ENCODE measurements at regions not wholly inside any gene's neighbourhood (a gene's known extent, or its start where the extent isn't known, plus 50 kb on each side); places are given as distances from the start of the nearest gene placed in this dataset.

GRCh38 chr15:91784973-91785709 is 68.4 kb upstream of the SLCO3A1 start:
- no peaks in the 10 kb centered on the region for H3K36me3 ChIP-seq
- DNase-seq (no peak), ATAC-seq (no peak)
- H3K4me3 ChIP-seq, result no peak overlapping the region
- H3K9me3 ChIP-seq, result no peaks in the 10 kb centered on the region
- H3K27ac ChIP-seq, result no peak overlapping the region
- H3K27me3 ChIP-seq (ENCODE audit: low read depth), result no peaks in the 10 kb centered on the region
- no peak for TF ChIP-seq CTCF (IDR thresholded peaks at IDR 0.05)
- H3K4me1 ChIP-seq, result peaks cover 11% of the 10 kb centered on the region
- intact Hi-C loops (cut with DNase I), result no loop called here

- no peak overlapping the region for H3K27ac ChIP-seq
- H3K36me3 ChIP-seq, result no peaks in the 10 kb centered on the region
- H3K4me1 ChIP-seq, result peaks cover 9% of the 10 kb centered on the region
- intact Hi-C loops (cut with DNase I), result no loop called here
- no peak overlapping the region for H3K4me3 ChIP-seq
- TF ChIP-seq CTCF (IDR thresholded peaks at IDR 0.05), result no peak
- ATAC-seq (peak; percentile 72 to 85), DNase-seq (no peak)
- no peaks in the 10 kb centered on the region for H3K9me3 ChIP-seq
- H3K27me3 ChIP-seq (ENCODE audit: low read depth), result no peaks in the 10 kb centered on the region
Observed at GRCh38 chr15:91787198-91787597, 66.3 kb upstream of the SLCO3A1 start.

GRCh38 chr15:91789136-91789535 is 64.4 kb upstream of the SLCO3A1 start:
- no peak for ATAC-seq
- Histone ChIP-seq H3K4me3 (no peak overlapping the region), H3K36me3 (no peaks in the 10 kb centered on the region), H3K27me3 (ENCODE audit: low read depth) (no peaks in the 10 kb centered on the region), H3K4me1 (no peaks in the 10 kb centered on the region), H3K27ac (no peak overlapping the region), H3K9me3 (no peaks in the 10 kb centered on the region)
- no peak for TF ChIP-seq CTCF (IDR thresholded peaks at IDR 0.05)
- intact Hi-C loops (cut with DNase I), result no loop called here
- no peak for DNase-seq

- ATAC-seq (peak; percentile 72 to 77), DNase-seq (no peak)
- Histone ChIP-seq H3K27me3 (ENCODE audit: low read depth) (no peaks in the 10 kb centered on the region), H3K4me1 (no peaks in the 10 kb centered on the region), H3K27ac (no peak overlapping the region), H3K36me3 (no peaks in the 10 kb centered on the region), H3K4me3 (no peak overlapping the region), H3K9me3 (no peaks in the 10 kb centered on the region)
- TF ChIP-seq CTCF (IDR thresholded peaks at IDR 0.05), result no peak
- intact Hi-C loops (cut with DNase I), result no loop called here
Observed at GRCh38 chr15:91790836-91791235, 62.7 kb upstream of the SLCO3A1 start.

- Histone ChIP-seq H3K4me3 (no peak overlapping the region), H3K27ac (no peak overlapping the region), H3K9me3 (no peaks in the 10 kb centered on the region), H3K36me3 (no peaks in the 10 kb centered on the region), H3K27me3 (ENCODE audit: low read depth) (no peaks in the 10 kb centered on the region), H3K4me1 (no peaks in the 10 kb centered on the region)
- TF ChIP-seq CTCF (IDR thresholded peaks at IDR 0.05), result no peak
- ATAC-seq, result no peak
- intact Hi-C loops (cut with DNase I), result no loop called here
- no peak for DNase-seq
Observed at GRCh38 chr15:91793771-91794170, 59.7 kb upstream of the SLCO3A1 start.

Measured in lower lobe of right lung (tissue), 2 donors.